HEK293 (cell line): ENCODE measurements at regions not wholly inside any gene's neighbourhood (a gene's known extent, or its start where the extent isn't known, plus 50 kb on each side); places are given as distances from the start of the nearest gene placed in this dataset.

ENCODE experiments used
- CTCF ChIA-PET: fragments of 350-600 bp; formaldehyde crosslinking; extraction: SDS; loops from one replicate; lab custom pipeline; 2021; ENCODE audit warnings: antibody characterized with exemption; lab: Yijun Ruan, JAX
- POLR2A ChIA-PET: fragments of 300-600 bp; formaldehyde crosslinking; extraction: SDS; loops from one replicate; lab custom pipeline; 2020; ENCODE audit warnings: antibody characterized with exemption, inconsistent platforms; lab: Yijun Ruan, JAX
- H3K27ac ChIP-seq: fragments of 200-500 bp; sonication (Bioruptor generic); 2 replicates; pipeline ENCODE4 v1.5.1; 2014; ENCODE audit warnings: low read depth, low read length, control low read depth, inconsistent platforms; ENCODE audit errors: extremely low read depth
- H3K36me3 ChIP-seq, 2 experiments: fragments of 200-500 bp in 1 of 2; sonication (Bioruptor generic) in 1 of 2; 1 replicate in 1 of 2; 2 replicates in 1 of 2; pipeline ENCODE4 v1.5.1; 2014 to 2017; ENCODE audit warnings: inconsistent platforms in 2 of 2, low read length in 2 of 2; ENCODE audit not compliant: control insufficient read depth in 2 of 2, insufficient read depth in 1 of 2
- H3K4me1 ChIP-seq: fragments of 200-500 bp; sonication (Bioruptor generic); 2 replicates; pipeline ENCODE4 v1.5.1; 2014; ENCODE audit warnings: mild to moderate bottlenecking, low read length, inconsistent platforms; ENCODE audit not compliant: control insufficient read depth, insufficient read depth
- H3K4me3 ChIP-seq: 2 replicates; pipeline ENCODE4 v1.5.1; 2011; ENCODE audit warnings: low read depth, mild to moderate bottlenecking, control low read depth, low read length, moderate library complexity
- H3K9me3 ChIP-seq: fragments of 200-500 bp; sonication (Bioruptor generic); 2 replicates; pipeline ENCODE4 v1.5.1; 2014; ENCODE audit warnings: low read depth, low read length, inconsistent platforms; ENCODE audit not compliant: control insufficient read depth, insufficient read depth
- KLF10 ChIP-seq: fragments of 450-650 bp; IDR thresholded peaks from 2 replicates; pipeline ENCODE4 v1.5.1; 2018; ENCODE audit warnings: missing biosample characterization, mild to moderate bottlenecking, missing genetic modification characterization
- KLF7 ChIP-seq: fragments of 450-650 bp; formaldehyde crosslinking; IDR thresholded peaks from 2 replicates; pipeline ENCODE4 v1.5.1; 2016; ENCODE audit warnings: missing biosample characterization, missing genetic modification characterization, borderline replicate concordance
- KLF9 ChIP-seq: fragments of 450-650 bp; formaldehyde crosslinking; IDR thresholded peaks from 2 replicates; pipeline ENCODE4 v1.5.1; 2016; ENCODE audit warnings: missing biosample characterization, missing genetic modification characterization, low read depth
- ZFP69B ChIP-seq: fragments of 450-650 bp; formaldehyde crosslinking; IDR thresholded peaks from 2 replicates; pipeline ENCODE4 v1.5.1; 2016; ENCODE audit warnings: missing biosample characterization, missing genetic modification characterization
- ZIC2 ChIP-seq: fragments of 450-650 bp; formaldehyde crosslinking; IDR thresholded peaks from 2 replicates; pipeline ENCODE4 v1.5.1; 2016; ENCODE audit warnings: missing biosample characterization, missing genetic modification characterization
- ZNF169 ChIP-seq: fragments of 450-650 bp; formaldehyde crosslinking; IDR thresholded peaks from 2 replicates; pipeline ENCODE4 v1.5.1; 2016; ENCODE audit warnings: missing biosample characterization, missing genetic modification characterization
- ZNF391 ChIP-seq: fragments of 450-650 bp; formaldehyde crosslinking; IDR thresholded peaks from 2 replicates; pipeline ENCODE4 v1.5.1; 2016; ENCODE audit warnings: low read depth, missing biosample characterization, missing genetic modification characterization, borderline replicate concordance
- ZNF560 ChIP-seq: fragments of 450-650 bp; formaldehyde crosslinking; IDR thresholded peaks from 2 replicates; pipeline ENCODE4 v1.5.1; 2017; ENCODE audit warnings: missing biosample characterization, missing genetic modification characterization, borderline replicate concordance
- ZNF600 ChIP-seq: fragments of 450-650 bp; formaldehyde crosslinking; IDR thresholded peaks from 2 replicates; pipeline ENCODE4 v1.5.1; 2016; ENCODE audit warnings: missing biosample characterization, missing genetic modification characterization
- ZNF654 ChIP-seq: fragments of 450-650 bp; formaldehyde crosslinking; IDR thresholded peaks from 2 replicates; pipeline ENCODE4 v1.5.1; 2016; ENCODE audit warnings: low read depth, missing biosample characterization, missing genetic modification characterization
- ZNF660 ChIP-seq: fragments of 450-650 bp; IDR thresholded peaks from 2 replicates; pipeline ENCODE4 v1.5.1; 2018; ENCODE audit warnings: missing biosample characterization, mild to moderate bottlenecking, missing genetic modification characterization
- ZNF768 ChIP-seq: fragments of 450-650 bp; formaldehyde crosslinking; IDR thresholded peaks from 2 replicates; pipeline ENCODE4 v1.5.1; 2018; ENCODE audit warnings: missing biosample characterization, mild to moderate bottlenecking, missing genetic modification characterization
- ZSCAN30 ChIP-seq: fragments of 450-650 bp; IDR thresholded peaks from 2 replicates; pipeline ENCODE4 v1.5.1; 2018; ENCODE audit warnings: missing biosample characterization, mild to moderate bottlenecking, missing genetic modification characterization, moderate library complexity
- TF ChIP-seq, protein P1 (sequence below): fragments of 450-650 bp; formaldehyde crosslinking; IDR thresholded peaks from 2 replicates; pipeline ENCODE4 v1.5.1; 2016; ENCODE audit warnings: missing biosample characterization, missing genetic modification characterization
- TF ChIP-seq, protein P2 (sequence below): fragments of 450-650 bp; formaldehyde crosslinking; IDR thresholded peaks from 2 replicates; pipeline ENCODE4 v1.5.1; 2017; ENCODE audit warnings: missing biosample characterization, mild to moderate bottlenecking, missing genetic modification characterization, moderate library complexity

DNA sequence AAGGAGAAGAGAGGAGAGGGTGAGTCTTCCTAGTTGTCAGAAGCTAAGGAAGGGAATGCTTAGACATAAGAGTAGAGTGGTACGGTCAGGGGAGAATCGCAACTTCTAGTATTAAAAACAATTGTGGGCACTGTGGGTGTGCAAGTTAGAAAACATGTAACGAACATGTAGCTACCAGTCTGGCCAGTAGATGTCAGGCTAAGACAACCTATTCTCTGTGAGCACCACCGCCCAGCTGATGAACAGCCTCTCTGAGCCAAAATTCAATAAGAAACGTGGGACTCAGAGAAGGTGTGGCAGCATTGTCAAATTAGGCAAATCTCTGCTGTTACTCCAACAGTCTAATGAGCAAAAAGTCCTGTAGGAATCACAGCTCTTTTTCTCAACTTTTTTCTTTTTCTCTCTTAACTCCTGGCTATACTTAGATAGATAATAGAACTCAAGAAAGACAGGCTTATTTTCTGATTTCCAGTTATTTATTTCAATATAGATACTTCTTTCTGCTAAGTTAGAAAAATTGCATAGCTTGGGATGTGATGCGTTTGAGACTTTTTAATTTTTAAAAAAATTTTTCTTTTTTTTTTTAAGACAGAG, 186.2 kb downstream of the USP12 start:
- Histone ChIP-seq H3K4me3 (no peak overlapping the region), H3K9me3 (no peaks in the 10 kb centered on the region)
- TF ChIP-seq ZNF169 (tag by site-specific recombination) (no peak), KLF9 (tag by site-specific recombination) (peak; percentile 35; the same call in 1 of the 2 replicates), ZNF654 (tag by site-specific recombination) (peak; percentile 96), ZSCAN30 (0 out of 2 replicates have a peak, but pooled peaks have one; percentile 24), ZIC2 (tag by site-specific recombination) (no peak), ZNF391 (tag by site-specific recombination) (no peak), ZNF660 (tag by site-specific recombination) (peak; percentile 70; the same call in 1 of the 2 replicates), ZNF768 (peak; percentile 97), KLF10 (tag by site-specific recombination) (peak; percentile 71)
- TF ChIP-seq, protein P1, sequence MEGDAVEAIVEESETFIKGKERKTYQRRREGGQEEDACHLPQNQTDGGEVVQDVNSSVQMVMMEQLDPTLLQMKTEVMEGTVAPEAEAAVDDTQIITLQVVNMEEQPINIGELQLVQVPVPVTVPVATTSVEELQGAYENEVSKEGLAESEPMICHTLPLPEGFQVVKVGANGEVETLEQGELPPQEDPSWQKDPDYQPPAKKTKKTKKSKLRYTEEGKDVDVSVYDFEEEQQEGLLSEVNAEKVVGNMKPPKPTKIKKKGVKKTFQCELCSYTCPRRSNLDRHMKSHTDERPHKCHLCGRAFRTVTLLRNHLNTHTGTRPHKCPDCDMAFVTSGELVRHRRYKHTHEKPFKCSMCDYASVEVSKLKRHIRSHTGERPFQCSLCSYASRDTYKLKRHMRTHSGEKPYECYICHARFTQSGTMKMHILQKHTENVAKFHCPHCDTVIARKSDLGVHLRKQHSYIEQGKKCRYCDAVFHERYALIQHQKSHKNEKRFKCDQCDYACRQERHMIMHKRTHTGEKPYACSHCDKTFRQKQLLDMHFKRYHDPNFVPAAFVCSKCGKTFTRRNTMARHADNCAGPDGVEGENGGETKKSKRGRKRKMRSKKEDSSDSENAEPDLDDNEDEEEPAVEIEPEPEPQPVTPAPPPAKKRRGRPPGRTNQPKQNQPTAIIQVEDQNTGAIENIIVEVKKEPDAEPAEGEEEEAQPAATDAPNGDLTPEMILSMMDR (tag by site-specific recombination): peak; percentile 60
- TF ChIP-seq, all 188 proteins: peak for 7
- POLR2A ChIA-PET: interaction anchor here (1.1 kb wide), 1 partner anchor 39 kb away, joined by 4 read pairs; no protein-coding TSS in a partner anchor
- CTCF ChIA-PET: interaction anchor here (0.6 to 6.6 kb wide), 32 partner anchors 9 to 1051 kb away, joined by 3 to 124 read pairs (median 4); partner anchors contain the start of gene RASL11A
- Histone ChIP-seq H3K36me3 (no peaks in the 10 kb centered on the region), H3K27ac (no peak overlapping the region), H3K4me1 (peaks cover 9% of the 10 kb centered on the region)

DNA sequence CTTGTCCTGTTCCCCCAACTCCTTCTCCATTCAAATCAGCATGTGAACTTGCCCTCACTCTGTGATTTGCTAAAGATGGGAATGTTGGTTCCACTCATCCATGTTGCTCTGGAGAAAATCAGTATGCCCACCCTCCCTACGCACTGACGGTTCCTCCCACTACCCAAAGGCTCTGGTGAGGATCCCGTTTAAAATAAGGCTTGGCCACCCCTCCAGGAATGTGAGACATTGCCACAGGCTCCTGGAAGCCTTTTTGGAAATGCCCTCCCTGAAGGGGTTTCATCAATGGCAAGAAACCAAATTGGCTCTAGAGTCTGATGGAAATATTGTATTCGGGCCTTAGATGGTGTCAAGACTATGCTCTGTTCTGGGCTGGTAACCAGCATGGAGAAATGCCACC, 187.3 kb downstream of the USP12 start:
- H3K4me1 ChIP-seq: peaks cover 13% of the 10 kb centered on the region
- no peaks in the 10 kb centered on the region for H3K9me3 ChIP-seq
- H3K4me3 ChIP-seq: no peak overlapping the region
- POLR2A ChIA-PET: no interaction called here
- H3K36me3 ChIP-seq: no peaks in the 10 kb centered on the region
- TF ChIP-seq ZFP69B (tag by site-specific recombination) (no peak), KLF7 (tag by site-specific recombination) (no peak)
- CTCF ChIA-PET: interaction anchor here (0.6 to 6.6 kb wide), 14 partner anchors 12 to 1710 kb away, joined by 3 to 124 read pairs (median 5); partner anchors contain the start of gene RASL11A
- peak overlapping the region; percentile 66; the same call in 1 of the 2 replicates for H3K27ac ChIP-seq

DNA sequence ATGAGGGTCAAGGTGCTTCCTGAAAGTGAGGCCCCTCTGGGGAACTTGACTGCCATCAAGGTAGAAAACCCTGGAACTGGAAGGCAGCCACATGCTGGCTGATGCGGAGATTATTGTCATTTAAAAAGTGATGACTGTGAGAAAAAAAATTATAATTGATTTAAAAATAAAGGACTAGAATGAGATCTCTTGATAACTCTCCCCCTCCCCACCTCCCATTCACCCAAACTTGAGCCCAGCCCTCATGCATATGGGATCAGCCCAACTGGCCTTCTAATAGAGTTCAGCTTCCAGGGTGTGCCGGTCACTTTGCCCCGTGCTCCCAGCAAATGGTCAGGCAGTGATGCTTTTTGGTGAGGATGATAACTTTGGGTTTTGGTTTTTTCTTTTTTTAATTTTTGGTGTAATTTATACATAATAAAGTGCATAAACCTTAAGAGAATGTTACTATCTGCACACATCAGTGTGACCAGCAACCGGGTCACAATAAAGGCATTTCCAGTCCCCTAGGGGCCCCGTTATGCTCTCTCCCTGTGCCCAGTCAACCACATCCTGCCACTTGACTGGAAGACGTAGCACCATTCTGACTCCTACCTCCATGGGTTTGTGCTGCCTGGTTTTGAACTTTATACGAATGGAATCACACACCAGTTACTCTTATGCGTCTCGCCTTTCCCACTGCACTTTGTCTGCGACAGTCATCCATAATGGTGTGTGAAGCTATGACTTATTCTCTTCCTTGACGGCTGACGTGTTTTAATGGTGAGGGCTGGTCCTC, 187.9 kb downstream of the USP12 start:
- Histone ChIP-seq H3K4me3 (no peak overlapping the region), H3K4me1 (peaks cover 13% of the 10 kb centered on the region), H3K36me3 (no peaks in the 10 kb centered on the region), H3K27ac (peak overlapping the region; percentile 66), H3K9me3 (no peaks in the 10 kb centered on the region)
- TF ChIP-seq ZNF560 (tag by site-specific recombination): no peak
- TF ChIP-seq ZNF600 (tag by site-specific recombination): 0 out of 2 replicates have a peak, but pooled peaks have one; percentile 44
- TF ChIP-seq, protein P2, sequence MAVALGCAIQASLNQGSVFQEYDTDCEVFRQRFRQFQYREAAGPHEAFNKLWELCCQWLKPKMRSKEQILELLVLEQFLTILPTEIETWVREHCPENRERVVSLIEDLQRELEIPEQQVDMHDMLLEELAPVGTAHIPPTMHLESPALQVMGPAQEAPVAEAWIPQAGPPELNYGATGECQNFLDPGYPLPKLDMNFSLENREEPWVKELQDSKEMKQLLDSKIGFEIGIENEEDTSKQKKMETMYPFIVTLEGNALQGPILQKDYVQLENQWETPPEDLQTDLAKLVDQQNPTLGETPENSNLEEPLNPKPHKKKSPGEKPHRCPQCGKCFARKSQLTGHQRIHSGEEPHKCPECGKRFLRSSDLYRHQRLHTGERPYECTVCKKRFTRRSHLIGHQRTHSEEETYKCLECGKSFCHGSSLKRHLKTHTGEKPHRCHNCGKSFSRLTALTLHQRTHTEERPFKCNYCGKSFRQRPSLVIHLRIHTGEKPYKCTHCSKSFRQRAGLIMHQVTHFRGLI: peak; percentile 79
- ChIA-PET CTCF (interaction anchor here (0.6 to 6.6 kb wide), 11 partner anchors 12 to 390 kb away, joined by 3 to 124 read pairs (median 7); no protein-coding TSS in a partner anchor), POLR2A (interaction anchor here (0.9 to 1.4 kb wide), 3 partner anchors 19 to 379 kb away, joined by 3 to 6 read pairs (median 3); no protein-coding TSS in a partner anchor)
